ENCODE measurements at regions not wholly inside any gene's neighbourhood (a gene's known extent, or its start where the extent isn't known, plus 50 kb on each side); places are given as distances from the start of the nearest gene placed in this dataset.

DNA sequence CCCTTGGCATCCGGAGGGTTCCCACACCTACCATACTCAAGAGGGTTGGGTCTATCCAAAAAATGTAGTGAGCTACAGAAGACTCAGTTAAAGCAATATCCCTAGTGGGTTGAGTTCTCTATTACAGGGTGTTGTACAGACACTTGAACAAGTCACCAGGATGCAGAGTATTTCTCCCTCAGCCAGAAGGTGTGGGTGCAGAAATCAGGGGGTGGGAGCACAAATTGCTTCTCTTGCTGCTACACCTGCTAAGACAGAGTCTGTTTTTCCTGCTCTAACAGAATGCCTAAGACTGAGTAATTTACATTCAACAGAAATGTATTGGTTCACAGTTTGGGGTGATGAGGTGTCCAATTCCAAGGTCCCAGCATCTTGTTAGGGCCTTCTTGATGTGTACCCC is 433.4 kb downstream of the TCERG1L start:
- DNase-seq: no peak

- DNase-seq: no peak
Observed at GRCh38 chr10:130882906-130883305, 428.6 kb downstream of the TCERG1L start.

- no peak for DNase-seq
Observed at GRCh38 chr10:130884456-130884855, 427.1 kb downstream of the TCERG1L start.

DNA sequence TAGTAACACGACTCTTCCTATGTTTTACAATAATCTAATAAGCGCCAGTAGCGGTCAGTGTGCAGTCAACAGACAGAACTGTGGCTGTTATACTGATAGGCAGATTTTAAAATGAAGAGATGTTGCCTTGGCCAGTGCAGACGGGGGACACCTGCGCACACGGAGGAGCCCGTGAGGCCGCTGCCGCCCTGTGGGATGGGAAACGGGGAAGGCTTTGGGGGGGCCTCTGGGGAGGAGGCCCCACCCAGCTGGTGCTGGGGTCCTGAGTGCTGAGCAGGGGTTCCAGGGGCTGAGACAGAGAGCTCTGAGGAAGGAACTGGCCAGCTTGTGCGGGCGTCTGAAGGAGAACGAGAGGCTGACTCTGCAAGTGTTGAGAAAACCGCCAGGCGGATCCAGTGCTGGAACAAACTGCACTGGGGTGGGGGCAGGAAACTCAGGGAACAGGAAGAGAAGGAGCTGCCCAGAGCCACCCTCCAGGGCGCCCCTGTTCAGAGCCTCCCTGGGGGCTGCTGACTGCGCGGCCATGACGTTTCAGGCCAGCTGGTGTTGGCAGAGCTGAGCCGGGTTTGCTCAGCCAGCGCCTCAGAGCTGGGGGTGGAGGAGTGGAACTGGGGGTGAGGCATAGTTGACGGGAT is 426.4 kb downstream of the TCERG1L start:
- DNase-seq: no peak

- no peak for DNase-seq
Observed at GRCh38 chr10:130887170-130887569, 424.4 kb downstream of the TCERG1L start.

- DNase-seq: no peak
Observed at GRCh38 chr10:130888493-130888892, 423.0 kb downstream of the TCERG1L start.

DNA sequence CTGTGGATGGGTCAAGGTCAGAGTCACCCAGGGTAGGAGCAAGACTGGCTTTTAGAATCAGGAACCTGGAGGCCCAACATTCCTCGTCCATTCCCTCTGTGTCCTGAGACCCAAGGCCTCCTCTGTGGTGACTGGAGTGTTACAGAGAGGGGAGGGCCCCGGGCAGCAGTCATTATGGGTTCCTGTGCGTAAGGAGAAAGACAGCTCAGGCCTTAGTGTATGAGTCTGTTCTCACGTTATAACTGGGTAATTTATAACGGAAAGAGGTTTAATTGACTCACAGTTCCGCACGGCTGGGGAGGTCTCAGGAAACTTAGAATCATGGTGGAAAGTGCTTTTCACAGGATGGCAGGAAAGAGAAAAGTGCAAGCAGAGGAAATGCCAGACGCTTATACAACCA is 422.3 kb downstream of the TCERG1L start:
- DNase-seq: no peak

- no peak for DNase-seq
Observed at GRCh38 chr10:130889780-130890179, 421.7 kb downstream of the TCERG1L start.

DNA sequence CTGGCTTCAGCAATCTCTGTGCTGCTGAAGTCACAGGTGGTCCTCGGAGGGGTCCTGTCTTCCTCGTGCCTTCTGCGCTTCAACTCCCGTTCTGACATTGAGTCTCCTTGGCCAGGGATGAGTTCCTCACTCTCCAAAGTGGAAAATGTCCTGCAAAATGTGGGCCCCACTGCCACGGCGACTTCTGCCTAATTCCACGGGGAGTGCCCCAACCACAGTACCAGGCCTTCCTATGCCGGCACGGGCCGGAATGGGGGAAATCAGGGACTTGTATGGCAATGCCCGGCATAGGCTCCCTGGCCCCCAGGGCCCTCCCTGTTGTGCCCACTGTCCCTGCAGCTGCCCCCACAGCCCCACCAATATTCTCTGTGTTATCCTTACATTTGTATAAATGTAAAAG is 420.5 kb downstream of the TCERG1L start:
- DNase-seq: no peak

- DNase-seq: no peak
Observed at GRCh38 chr10:130894471-130894870, 417.1 kb downstream of the TCERG1L start.

DNA sequence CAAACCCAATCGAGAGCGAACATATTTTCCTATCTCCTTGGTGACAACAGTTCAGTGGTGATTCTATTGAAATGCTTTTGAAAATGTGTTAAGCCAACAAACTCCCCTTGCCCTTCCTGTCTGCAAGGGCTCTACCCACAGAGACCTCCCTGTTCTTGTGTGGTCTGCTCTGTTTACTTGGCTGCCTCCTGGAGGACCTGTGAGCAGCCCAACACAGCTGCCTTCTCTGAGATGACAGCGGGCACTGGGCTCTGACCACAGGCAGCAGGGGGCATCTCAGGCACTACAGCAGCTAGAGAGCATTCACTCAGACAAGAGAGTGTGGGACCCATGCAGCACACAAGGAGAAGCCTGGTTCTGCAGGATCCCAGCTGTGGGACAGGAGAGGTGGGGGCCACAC is 416.4 kb downstream of the TCERG1L start:
- no peak for DNase-seq

- DNase-seq: no peak
Observed at GRCh38 chr10:130897815-130898214, 413.7 kb downstream of the TCERG1L start.

DNA sequence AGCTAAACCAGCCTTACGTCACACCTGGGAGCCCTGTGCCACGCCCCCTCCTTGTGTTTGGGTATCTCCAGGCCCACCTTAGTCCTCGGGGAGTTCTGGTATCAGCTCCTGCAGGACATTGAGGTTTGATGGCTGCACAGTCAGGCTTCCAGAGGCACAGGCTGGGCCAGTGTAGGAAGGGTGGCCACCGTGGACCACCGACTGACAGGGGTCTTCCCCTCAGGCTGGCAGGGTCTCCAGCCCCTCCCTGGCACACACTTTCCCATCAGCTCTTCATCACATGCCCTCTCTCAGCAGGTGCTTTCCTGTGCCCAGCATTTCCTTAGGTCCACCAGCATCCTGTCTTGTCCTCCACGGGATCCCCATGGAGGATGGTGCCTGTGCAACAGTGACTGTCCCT is 413.1 kb downstream of the TCERG1L start:
- DNase-seq: no peak

DNA sequence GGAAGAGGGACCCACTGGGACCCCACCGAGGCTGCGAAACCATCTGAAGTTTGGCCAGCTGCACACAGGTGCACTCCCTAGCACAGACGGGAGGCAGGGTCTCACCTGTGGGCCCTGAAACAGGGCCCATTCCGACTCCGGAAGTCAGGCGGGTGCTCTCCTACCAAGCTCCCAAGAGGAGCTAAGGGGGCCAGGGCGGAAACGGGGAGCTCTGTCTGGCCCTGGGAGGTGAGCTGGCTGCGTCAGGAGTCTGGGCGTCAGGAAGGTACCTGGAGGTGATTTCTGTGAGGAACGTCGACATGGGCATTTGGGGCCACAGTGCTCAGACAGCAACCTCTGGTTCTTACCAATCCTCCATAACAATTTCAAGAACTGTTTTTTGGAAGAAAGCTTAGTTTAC is 411.7 kb downstream of the TCERG1L start:
- no peak for DNase-seq

- DNase-seq: no peak
Observed at GRCh38 chr10:130900441-130901160, 410.9 kb downstream of the TCERG1L start.

DNA sequence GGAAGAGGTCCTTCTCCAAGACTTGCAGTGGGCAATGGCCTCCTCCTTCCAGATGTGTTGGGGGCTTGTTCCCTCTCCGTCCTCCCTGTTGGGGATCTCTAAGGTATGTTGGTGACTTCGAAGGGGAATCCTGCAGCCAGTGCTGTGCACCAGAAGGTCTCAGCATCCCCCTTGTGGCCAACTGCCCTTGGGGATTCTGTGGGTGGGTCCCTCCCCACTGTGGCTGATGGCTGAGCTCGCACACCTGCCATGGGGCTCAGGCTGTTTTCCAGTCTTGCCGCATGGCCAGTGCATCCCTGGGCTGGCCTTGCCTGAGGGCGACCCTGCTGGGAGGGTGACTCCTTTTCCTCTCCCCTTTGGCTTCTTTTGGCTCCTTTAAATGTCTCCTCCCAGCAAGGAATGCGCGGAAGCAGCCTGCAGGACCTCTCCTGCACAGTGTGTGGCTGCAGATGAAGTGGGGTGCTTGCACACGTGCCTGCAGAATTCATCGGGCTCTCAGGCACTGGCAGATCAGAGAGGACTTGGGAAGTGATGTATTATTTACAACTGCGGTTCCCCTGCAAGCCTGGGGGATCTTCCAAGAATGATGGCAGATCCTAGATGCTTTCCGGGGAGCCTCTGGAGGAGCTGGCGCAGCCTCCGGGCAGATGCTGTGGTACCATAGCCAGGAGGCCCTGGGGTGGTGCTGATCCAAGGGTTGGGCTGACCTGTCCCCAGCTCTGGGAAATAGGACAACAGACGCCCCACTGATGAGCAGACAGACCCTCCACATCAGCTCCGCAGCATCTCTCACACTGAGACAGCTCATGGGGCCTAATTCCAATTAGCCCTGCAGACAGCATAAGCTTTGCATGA is 410.0 kb downstream of the TCERG1L start:
- DNase-seq: no peak

GRCh38 chr10:130902471-130902870 is 409.1 kb downstream of the TCERG1L start:
- no peak for DNase-seq

GRCh38 chr10:130902929-130903328 is 408.6 kb downstream of the TCERG1L start:
- no peak for DNase-seq

DNA sequence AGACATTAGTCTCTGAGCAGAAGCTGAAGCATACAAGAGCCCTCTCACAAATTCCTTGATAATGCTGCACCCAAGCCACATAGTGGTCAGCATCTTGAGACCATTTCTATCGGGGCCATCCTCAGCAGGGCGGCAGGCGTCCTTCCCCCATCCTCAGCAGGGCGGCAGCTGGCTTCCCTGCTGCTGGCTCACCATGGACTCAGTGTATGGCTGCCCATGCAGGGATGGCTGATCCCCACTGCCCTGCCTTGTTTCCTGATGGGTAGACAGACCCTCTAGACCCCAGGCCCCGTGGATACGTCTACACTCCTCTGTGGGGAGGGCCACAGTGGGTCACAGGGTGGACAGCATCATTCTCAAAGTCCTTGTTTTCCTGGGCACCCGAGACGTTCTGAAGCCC is 406.8 kb downstream of the TCERG1L start:
- DNase-seq: no peak

- no peak for DNase-seq
Observed at GRCh38 chr10:130905386-130905785, 406.1 kb downstream of the TCERG1L start.

GRCh38 chr10:130905921-130906320 is 405.6 kb downstream of the TCERG1L start:
- DNase-seq: no peak

DNA sequence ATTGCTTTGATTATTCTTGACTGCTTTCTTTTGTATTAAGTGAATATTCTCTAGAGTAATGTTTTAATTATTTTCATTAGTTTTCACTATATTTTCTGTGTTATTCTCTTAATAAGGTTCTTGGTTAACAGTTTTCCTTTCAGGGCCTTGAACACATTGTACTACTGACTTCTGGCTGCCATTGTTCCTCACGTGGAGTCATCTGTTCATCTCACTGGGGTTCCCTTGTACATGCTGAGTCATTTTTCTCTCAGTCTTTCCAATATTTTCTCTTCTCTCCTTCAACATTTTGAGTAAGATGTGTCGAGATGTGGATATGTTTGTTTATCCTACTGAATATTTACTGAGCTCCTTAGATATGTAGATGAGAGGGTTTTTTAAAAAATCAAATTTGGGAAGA is 400.7 kb downstream of the TCERG1L start:
- DNase-seq: no peak

DNA sequence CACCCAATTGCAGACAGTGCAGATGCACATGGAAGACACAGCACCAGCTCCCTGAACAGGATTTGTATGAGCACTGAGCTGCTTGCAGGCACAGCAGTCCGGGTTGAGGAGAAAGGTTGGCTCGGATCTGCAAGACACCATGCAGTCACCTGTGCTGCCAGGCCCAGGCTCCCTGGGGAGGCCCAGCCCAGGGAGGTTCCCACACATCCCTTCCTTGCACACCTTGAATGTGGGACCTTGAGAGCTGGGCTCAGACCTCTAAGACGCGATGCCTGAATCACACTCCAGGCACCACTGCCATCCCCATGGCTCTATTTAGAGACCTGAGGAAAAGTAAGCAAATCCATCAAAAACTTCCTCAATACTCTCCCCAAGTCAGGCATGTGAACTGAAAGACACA is 397.7 kb downstream of the TCERG1L start:
- no peak for DNase-seq

DNA sequence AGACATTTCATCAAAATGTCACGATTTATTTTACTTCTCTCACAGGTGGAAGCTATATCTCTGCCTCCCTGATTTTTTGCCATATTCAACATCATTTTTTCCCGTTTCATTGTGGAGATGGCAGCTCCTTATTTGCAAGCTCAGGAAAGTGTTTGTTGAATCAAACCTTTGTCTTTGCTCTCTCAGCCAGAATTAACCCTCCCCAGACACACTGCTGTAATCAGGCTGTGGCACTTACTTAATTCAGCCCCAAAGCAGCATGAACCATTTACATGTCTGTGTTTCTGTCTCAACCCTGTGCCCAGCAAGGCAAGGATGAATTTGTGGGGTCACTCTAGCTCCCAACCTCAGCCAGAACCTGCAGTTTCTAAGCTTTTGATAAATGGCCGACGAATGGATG is 397.2 kb downstream of the TCERG1L start:
- DNase-seq: no peak
